IPS DF 4.7 (cell line): ENCODE measurements at regions not wholly inside any gene's neighbourhood (a gene's known extent, or its start where the extent isn't known, plus 50 kb on each side); places are given as distances from the start of the nearest gene placed in this dataset.
"Not testable (repeated sequence)": the region's sequence is repeated elsewhere in the genome, so short reads cannot be mapped to it uniquely, and the experiment has no call there.

Experiments
- DNase-seq: peaks from one replicate; pipeline ENCODE4 v3.0.0-alpha.2; 2013; ENCODE audit warnings: low spot score; ENCODE audit errors: extremely low read depth

- no peak for DNase-seq
Measured at GRCh38 chr2:13813236-13813635, 819.3 kb upstream of the LRATD1 start.

GRCh38 chr2:13818002-13818401 is 814.5 kb upstream of the LRATD1 start:
- no peak for DNase-seq

- DNase-seq = no peak
Measured at GRCh38 chr2:13819896-13820295, 812.6 kb upstream of the LRATD1 start.

- DNase-seq = no peak
Measured at GRCh38 chr2:13821255-13821880, 811.1 kb upstream of the LRATD1 start.

GRCh38 chr2:13822365-13822764 is 810.2 kb upstream of the LRATD1 start:
- peak; percentile 46 for DNase-seq

GRCh38 chr2:13826314-13826853 is 806.1 kb upstream of the LRATD1 start:
- no peak for DNase-seq

GRCh38 chr2:13858626-13859025 is 773.9 kb upstream of the LRATD1 start:
- DNase-seq = no peak

- not testable (repeated sequence) for DNase-seq
Measured at GRCh38 chr2:13868275-13868674, 764.2 kb upstream of the LRATD1 start.

- no peak for DNase-seq
Measured at GRCh38 chr2:13876491-13877037, 756.0 kb upstream of the LRATD1 start.

- no peak for DNase-seq
Measured at GRCh38 chr2:13877571-13877970, 754.9 kb upstream of the LRATD1 start.

GRCh38 chr2:13884291-13884976 is 748.1 kb upstream of the LRATD1 start:
- DNase-seq = no peak

- no peak for DNase-seq
Measured at GRCh38 chr2:13901526-13901925, 731.0 kb upstream of the LRATD1 start.

- DNase-seq = no peak
Measured at GRCh38 chr2:13905831-13906230, 726.7 kb upstream of the LRATD1 start.

- DNase-seq = no peak
Measured at GRCh38 chr2:13916066-13916465, 716.5 kb upstream of the LRATD1 start.

GRCh38 chr2:13917958-13918357 is 714.6 kb upstream of the LRATD1 start:
- no peak for DNase-seq

GRCh38 chr2:13919981-13920382 is 712.5 kb upstream of the LRATD1 start:
- DNase-seq = no peak

GRCh38 chr2:13921245-13921644 is 711.3 kb upstream of the LRATD1 start:
- no peak for DNase-seq

- DNase-seq = no peak
Measured at GRCh38 chr2:13923823-13924222, 708.7 kb upstream of the LRATD1 start.

- DNase-seq = no peak
Measured at GRCh38 chr2:13942111-13942510, 690.4 kb upstream of the LRATD1 start.

- DNase-seq = no peak
Measured at GRCh38 chr2:13950761-13951160, 681.8 kb upstream of the LRATD1 start.

- DNase-seq = no peak
Measured at GRCh38 chr2:13968811-13969210, 663.7 kb upstream of the LRATD1 start.

GRCh38 chr2:13986119-13986720 is 646.3 kb upstream of the LRATD1 start:
- DNase-seq = no peak
